Keratinocyte (primary cell): ENCODE measurements at regions not wholly inside any gene's neighbourhood (a gene's known extent, or its start where the extent isn't known, plus 50 kb on each side); places are given as distances from the start of the nearest gene placed in this dataset.

ENCODE experiments used
- DNase-seq: peaks from one replicate; pipeline ENCODE4 v3.0.0-alpha.2; 2011; ENCODE audit warnings: low read depth, missing footprints, low spot score
- FAIRE-seq: peaks from 2 replicates; lab custom pipeline; 2011; peaks lifted over from hg19 to GRCh38; lab: Jason Lieb, UNC
- H2AFZ ChIP-seq: 2 replicates; pipeline ENCODE4 v1.6.0; 2012; ENCODE audit warnings: low read length, control low read depth, inconsistent platforms; ENCODE audit not compliant: control insufficient read depth
- H3K27ac ChIP-seq: 2 replicates; pipeline ENCODE4 v1.5.1; 2011; ENCODE audit warnings: low read length; ENCODE audit not compliant: control insufficient read depth, insufficient read depth
- H3K27me3 ChIP-seq: 3 replicates; pipeline ENCODE4 v1.6.0; 2011; ENCODE audit warnings: low read length; ENCODE audit not compliant: control insufficient read depth, insufficient read depth; ENCODE audit errors: extremely low read depth
- H3K36me3 ChIP-seq, 2 experiments: 2 replicates in 1 of 2; 3 replicates in 1 of 2; pipeline ENCODE4 v1.5.1; 2011; ENCODE audit warnings: low read length in 2 of 2, mild to moderate bottlenecking in 1 of 2; ENCODE audit not compliant: control insufficient read depth in 2 of 2, insufficient read depth in 2 of 2; ENCODE audit errors: extremely low read depth in 1 of 2
- H3K4me1 ChIP-seq: 3 replicates; pipeline ENCODE4 v1.5.1; 2011; ENCODE audit warnings: low read length; ENCODE audit not compliant: control insufficient read depth, insufficient read depth; ENCODE audit errors: extremely low read depth
- H3K4me2 ChIP-seq: 3 replicates; pipeline ENCODE4 v1.6.0; 2011; ENCODE audit warnings: low read depth, low read length; ENCODE audit not compliant: control insufficient read depth, insufficient read depth; ENCODE audit errors: extremely low read depth
- H3K4me3 ChIP-seq, 3 experiments: fragments of 200-600 bp in 1 of 3; sonication (generic) in 1 of 3; 2 replicates in 2 of 3; 3 replicates in 1 of 3; pipeline ENCODE4 v1.5.1; 2011 to 2016; ENCODE audit warnings: low read length in 3 of 3, mild to moderate bottlenecking in 3 of 3, control low read depth in 2 of 3, inconsistent platforms in 1 of 3, low read depth in 1 of 3, mixed read lengths in 1 of 3, mixed run types in 1 of 3, moderate library complexity in 1 of 3; ENCODE audit not compliant: control insufficient read depth in 2 of 3, insufficient read depth in 2 of 3; ENCODE audit errors: extremely low read depth in 1 of 3
- H3K79me2 ChIP-seq: 2 replicates; pipeline ENCODE4 v1.6.0; 2012; ENCODE audit warnings: low read length; ENCODE audit not compliant: control insufficient read depth, insufficient read depth
- H3K9ac ChIP-seq: 3 replicates; pipeline ENCODE4 v1.6.0; 2011; ENCODE audit warnings: low read length; ENCODE audit not compliant: control insufficient read depth, insufficient read depth; ENCODE audit errors: extremely low read depth
- H3K9me1 ChIP-seq: 3 replicates; pipeline ENCODE4 v1.6.0; 2011; ENCODE audit warnings: low read length; ENCODE audit not compliant: control insufficient read depth, insufficient read depth; ENCODE audit errors: extremely low read depth
- H3K9me3 ChIP-seq: 2 replicates; pipeline ENCODE4 v1.5.1; 2012; ENCODE audit warnings: low read depth, low read length; ENCODE audit not compliant: control insufficient read depth
- H4K20me1 ChIP-seq: 3 replicates; pipeline ENCODE4 v1.6.0; 2011; ENCODE audit warnings: low read length; ENCODE audit not compliant: control insufficient read depth, insufficient read depth; ENCODE audit errors: extremely low read depth
- EZH2 ChIP-seq: IDR thresholded peaks from one replicate; pipeline ENCODE4 v1.6.1; 2012; ENCODE audit warnings: inconsistent platforms, mild to moderate bottlenecking, low read length, moderate library complexity
- dilution Hi-C: fragments of 300-500 bp; cut with MboI; formaldehyde crosslinking; loops from one replicate; pipeline ENCODE4 v1.7.0; 2020; ENCODE audit warnings: low sequenced_read_pairs; ENCODE audit not compliant: extremely low pct_ligation_motif_present
- TF ChIP-seq, protein P1 (sequence below), 3 experiments: IDR thresholded peaks in 1 of 3; conservative IDR thresholded peaks in 1 of 3; optimal IDR thresholded peaks in 1 of 3; 2 replicates in 2 of 3; 3 replicates in 1 of 3; pipeline versions ENCODE3 to v1.5.1; 2011; ENCODE audit warnings: low read length in 3 of 3, mild to moderate bottlenecking in 3 of 3, moderate library complexity in 2 of 3, control low read depth in 1 of 3, inconsistent platforms in 1 of 3; ENCODE audit not compliant: insufficient read depth in 2 of 3; ENCODE audit errors: extremely low read depth in 1 of 3

DNA sequence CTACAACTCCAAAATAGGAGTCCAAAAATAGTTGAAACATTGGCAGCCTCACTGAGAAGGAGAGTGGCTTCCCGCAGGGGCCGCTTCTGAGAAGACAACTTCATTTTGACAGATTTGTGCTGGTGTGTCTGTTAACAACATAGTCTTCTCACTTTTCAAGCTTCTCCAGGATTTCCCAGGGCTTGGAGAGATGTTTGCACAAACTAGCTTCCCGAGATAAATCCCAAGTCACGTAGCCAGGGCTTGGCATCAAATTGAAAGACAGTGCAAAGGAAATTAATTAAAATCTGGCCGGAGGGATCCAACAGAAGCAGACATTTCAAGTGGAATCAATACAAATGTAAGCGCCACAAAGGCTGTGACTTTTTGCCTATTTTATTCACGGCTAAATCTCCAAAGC lies 630.2 kb downstream of the DHX35 start:
- H3K4me1 ChIP-seq: no peaks in the 10 kb centered on the region
- H3K9me3 ChIP-seq: no peaks in the 10 kb centered on the region
- H4K20me1 ChIP-seq: no peaks in the 10 kb centered on the region
- H3K9ac ChIP-seq: no peak overlapping the region
- no peak overlapping the region for H3K4me3 ChIP-seq
- no peaks in the 10 kb centered on the region for H3K36me3 ChIP-seq
- dilution Hi-C loops: no loop called here
- no peaks in the 10 kb centered on the region for H3K79me2 ChIP-seq
- H3K27ac ChIP-seq: no peak overlapping the region
- H3K4me2 ChIP-seq: no peak overlapping the region
- peaks cover 4% of the 10 kb centered on the region for H3K27me3 ChIP-seq
- FAIRE-seq: no peak
- no peak overlapping the region for H2AFZ ChIP-seq
- TF ChIP-seq, protein P1, sequence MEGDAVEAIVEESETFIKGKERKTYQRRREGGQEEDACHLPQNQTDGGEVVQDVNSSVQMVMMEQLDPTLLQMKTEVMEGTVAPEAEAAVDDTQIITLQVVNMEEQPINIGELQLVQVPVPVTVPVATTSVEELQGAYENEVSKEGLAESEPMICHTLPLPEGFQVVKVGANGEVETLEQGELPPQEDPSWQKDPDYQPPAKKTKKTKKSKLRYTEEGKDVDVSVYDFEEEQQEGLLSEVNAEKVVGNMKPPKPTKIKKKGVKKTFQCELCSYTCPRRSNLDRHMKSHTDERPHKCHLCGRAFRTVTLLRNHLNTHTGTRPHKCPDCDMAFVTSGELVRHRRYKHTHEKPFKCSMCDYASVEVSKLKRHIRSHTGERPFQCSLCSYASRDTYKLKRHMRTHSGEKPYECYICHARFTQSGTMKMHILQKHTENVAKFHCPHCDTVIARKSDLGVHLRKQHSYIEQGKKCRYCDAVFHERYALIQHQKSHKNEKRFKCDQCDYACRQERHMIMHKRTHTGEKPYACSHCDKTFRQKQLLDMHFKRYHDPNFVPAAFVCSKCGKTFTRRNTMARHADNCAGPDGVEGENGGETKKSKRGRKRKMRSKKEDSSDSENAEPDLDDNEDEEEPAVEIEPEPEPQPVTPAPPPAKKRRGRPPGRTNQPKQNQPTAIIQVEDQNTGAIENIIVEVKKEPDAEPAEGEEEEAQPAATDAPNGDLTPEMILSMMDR (optimal IDR thresholded peaks at IDR 0.05 in 1 of 3, IDR thresholded peaks at IDR 0.05 in 1 of 3, conservative IDR thresholded peaks at IDR 0.05 in 1 of 3; ENCODE audit: extremely low read depth in 1 of 3, insufficient read depth in 2 of 3, low read length in 3 of 3): no peak
- no peak for TF ChIP-seq EZH2
- no peaks in the 10 kb centered on the region for H3K9me1 ChIP-seq
- no peak for DNase-seq

DNA sequence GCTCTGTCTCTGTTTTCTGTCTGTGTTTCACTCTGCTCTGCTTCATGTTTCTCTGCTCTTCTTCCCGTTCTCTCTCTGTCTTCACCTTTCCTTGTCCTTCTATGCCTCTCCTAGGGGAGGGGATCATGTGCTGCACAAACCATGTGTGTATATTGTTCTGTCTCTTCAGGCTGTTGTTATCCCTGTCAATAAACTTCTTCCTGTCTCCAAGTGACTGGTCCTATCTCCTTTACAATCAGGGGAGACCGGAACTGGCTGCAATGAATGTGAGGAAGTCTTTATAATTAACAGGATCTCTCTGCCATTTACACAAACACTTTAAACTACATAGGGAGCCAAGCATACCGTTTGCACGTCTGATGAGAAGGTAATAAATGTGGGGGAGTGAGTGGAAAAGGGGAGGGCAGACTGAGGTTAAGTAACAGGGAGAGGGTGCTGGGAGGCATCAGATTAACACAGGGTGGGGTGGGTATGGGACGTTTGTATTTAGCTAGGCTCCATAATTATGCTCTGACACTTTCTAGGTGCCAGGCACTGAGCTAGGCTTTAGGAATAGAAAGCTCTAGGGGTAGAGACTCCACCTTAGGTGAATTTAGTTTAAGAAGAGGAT lies 626.1 kb downstream of the DHX35 start:
- no peak for FAIRE-seq
- Histone ChIP-seq H3K9me3 (no peaks in the 10 kb centered on the region), H3K9ac (no peak overlapping the region), H3K79me2 (no peaks in the 10 kb centered on the region), H3K27me3 (peaks cover 4% of the 10 kb centered on the region), H3K4me3 (no peak overlapping the region), H3K9me1 (no peaks in the 10 kb centered on the region), H3K27ac (no peak overlapping the region), H3K4me1 (no peaks in the 10 kb centered on the region), H3K36me3 (no peaks in the 10 kb centered on the region), H4K20me1 (no peaks in the 10 kb centered on the region), H2AFZ (no peak overlapping the region), H3K4me2 (no peak overlapping the region)
- no peak for TF ChIP-seq EZH2
- TF ChIP-seq, protein P1 (optimal IDR thresholded peaks at IDR 0.05 in 1 of 3, IDR thresholded peaks at IDR 0.05 in 1 of 3, conservative IDR thresholded peaks at IDR 0.05 in 1 of 3; ENCODE audit: extremely low read depth in 1 of 3, insufficient read depth in 2 of 3, low read length in 3 of 3): no peak
- DNase-seq: no peak
- dilution Hi-C loops: no loop called here
